Fibroblast of lung (primary cell): ENCODE measurements at regions not wholly inside any gene's neighbourhood (a gene's known extent, or its start where the extent isn't known, plus 50 kb on each side); places are given as distances from the start of the nearest gene placed in this dataset.

Source experiments
- CTCF ChIP-seq, 2 donors: IDR thresholded peaks in 1 of 2; conservative IDR thresholded peaks in 1 of 2; 1 replicate in 1 of 2; 2 replicates in 1 of 2; pipeline ENCODE4 v1.5.1; 2011 to 2012; ENCODE audit warnings: low read length in 2 of 2, control low read depth in 1 of 2, inconsistent platforms in 1 of 2, low read depth in 1 of 2, mild to moderate bottlenecking in 1 of 2
- EZH2 ChIP-seq: IDR thresholded peaks from 2 replicates; pipeline ENCODE4 v1.5.1; 2012; ENCODE audit warnings: low read length, control low read depth, mild to moderate bottlenecking; ENCODE audit errors: missing control alignments

- TF ChIP-seq CTCF (conservative IDR thresholded peaks at IDR 0.05 in 1 of 2, IDR thresholded peaks at IDR 0.05 in 1 of 2; ENCODE audit: low read depth in 1 of 2, low read length in 2 of 2) (no peak), EZH2 (no peak)
These were observed 167.4 kb upstream of the CD180 start for GRCh38 chr5:67363963-67364362.
